ENCODE measurements at regions not wholly inside any gene's neighbourhood (a gene's known extent, or its start where the extent isn't known, plus 50 kb on each side); places are given as distances from the start of the nearest gene placed in this dataset.

GRCh38 chr12:116390401-116391335 is 113.2 kb upstream of the MED13L start:
- H3K9ac ChIP-seq (ENCODE audit: control insufficient read depth, extremely low read depth, insufficient read depth, low read length) = no peak overlapping the region
- dilution Hi-C loops (cut with MboI; ENCODE audit: extremely low pct_ligation_motif_present, low sequenced_read_pairs) = no loop called here

GRCh38 chr12:116391501-116391900 is 114.0 kb upstream of the MED13L start:
- no peaks in the 10 kb centered on the region for H3K9me3 ChIP-seq (ENCODE audit: control insufficient read depth, low read depth, low read length)
- FAIRE-seq (no peak), DNase-seq (ENCODE audit: low read depth, low spot score) (no peak)
- H3K9me1 ChIP-seq (ENCODE audit: control insufficient read depth, extremely low read depth, insufficient read depth, low read length) = no peaks in the 10 kb centered on the region
- H3K4me3 ChIP-seq (ENCODE audit: control insufficient read depth in 2 of 3, extremely low read depth in 1 of 3, insufficient read depth in 2 of 3, low read depth in 1 of 3, low read length in 3 of 3) = no peak overlapping the region
- dilution Hi-C loops (cut with MboI; ENCODE audit: extremely low pct_ligation_motif_present, low sequenced_read_pairs) = no loop called here
- H3K36me3 ChIP-seq (ENCODE audit: control insufficient read depth in 2 of 2, extremely low read depth in 1 of 2, insufficient read depth in 2 of 2, low read length in 2 of 2) = no peaks in the 10 kb centered on the region
- no peak overlapping the region for H3K27ac ChIP-seq (ENCODE audit: control insufficient read depth, insufficient read depth, low read length)
- peaks cover 4% of the 10 kb centered on the region for H3K27me3 ChIP-seq (ENCODE audit: control insufficient read depth, extremely low read depth, insufficient read depth, low read length)
- H3K9ac ChIP-seq (ENCODE audit: control insufficient read depth, extremely low read depth, insufficient read depth, low read length) = no peak overlapping the region
- H3K4me1 ChIP-seq (ENCODE audit: control insufficient read depth, extremely low read depth, insufficient read depth, low read length) = peaks cover 18% of the 10 kb centered on the region
- H2AFZ ChIP-seq (ENCODE audit: control insufficient read depth, low read length) = no peak overlapping the region
- TF ChIP-seq EZH2 (IDR thresholded peaks at IDR 0.05; ENCODE audit: low read length) = no peak
- TF ChIP-seq CTCF (optimal IDR thresholded peaks at IDR 0.05 in 1 of 3, IDR thresholded peaks at IDR 0.05 in 1 of 3, conservative IDR thresholded peaks at IDR 0.05 in 1 of 3; ENCODE audit: extremely low read depth in 1 of 3, insufficient read depth in 2 of 3, low read length in 3 of 3) = no peak
- no peaks in the 10 kb centered on the region for H3K79me2 ChIP-seq (ENCODE audit: control insufficient read depth, insufficient read depth, low read length)
- H4K20me1 ChIP-seq (ENCODE audit: control insufficient read depth, extremely low read depth, insufficient read depth, low read length) = no peaks in the 10 kb centered on the region
- H3K4me2 ChIP-seq (ENCODE audit: control insufficient read depth, extremely low read depth, insufficient read depth, low read depth, low read length) = no peak overlapping the region

More at GRCh38 chr12:116390401-116391335, 113.2 kb upstream of the MED13L start:
- Histone ChIP-seq H3K27ac (ENCODE audit: control insufficient read depth, insufficient read depth, low read length) (no peak overlapping the region), H4K20me1 (ENCODE audit: control insufficient read depth, extremely low read depth, insufficient read depth, low read length) (no peaks in the 10 kb centered on the region), H2AFZ (ENCODE audit: control insufficient read depth, low read length) (no peak overlapping the region), H3K4me3 (ENCODE audit: control insufficient read depth in 2 of 3, extremely low read depth in 1 of 3, insufficient read depth in 2 of 3, low read depth in 1 of 3, low read length in 3 of 3) (no peak overlapping the region), H3K79me2 (ENCODE audit: control insufficient read depth, insufficient read depth, low read length) (no peaks in the 10 kb centered on the region), H3K27me3 (ENCODE audit: control insufficient read depth, extremely low read depth, insufficient read depth, low read length) (peaks cover 4% of the 10 kb centered on the region), H3K4me1 (ENCODE audit: control insufficient read depth, extremely low read depth, insufficient read depth, low read length) (peaks cover 18% of the 10 kb centered on the region), H3K36me3 (ENCODE audit: control insufficient read depth in 2 of 2, extremely low read depth in 1 of 2, insufficient read depth in 2 of 2, low read length in 2 of 2) (no peaks in the 10 kb centered on the region), H3K9me1 (ENCODE audit: control insufficient read depth, extremely low read depth, insufficient read depth, low read length) (no peaks in the 10 kb centered on the region), H3K9me3 (ENCODE audit: control insufficient read depth, low read depth, low read length) (no peaks in the 10 kb centered on the region), H3K4me2 (ENCODE audit: control insufficient read depth, extremely low read depth, insufficient read depth, low read depth, low read length) (peak overlapping the region; percentile 68)
- FAIRE-seq (no peak), DNase-seq (ENCODE audit: low read depth, low spot score) (no peak)
- TF ChIP-seq EZH2 (IDR thresholded peaks at IDR 0.05; ENCODE audit: low read length) (no peak), CTCF (optimal IDR thresholded peaks at IDR 0.05 in 1 of 3, IDR thresholded peaks at IDR 0.05 in 1 of 3, conservative IDR thresholded peaks at IDR 0.05 in 1 of 3; ENCODE audit: extremely low read depth in 1 of 3, insufficient read depth in 2 of 3, low read length in 3 of 3) (no peak)
